HCT116 (cell line): ENCODE measurements at regions not wholly inside any gene's neighbourhood (a gene's known extent, or its start where the extent isn't known, plus 50 kb on each side); places are given as distances from the start of the nearest gene placed in this dataset.

Source experiments
- ATAC-seq: fragments of 200-7000 bp; cut with Tn5 transposase; 2 replicates; pipeline ENCODE4 v1.9.1; 2020; ENCODE audit warnings: mild to moderate bottlenecking, moderate library complexity
- BruUV-seq: library from RNA; stranded (reverse); fragments of 400-500 nt; replicated peaks from 2 replicates; lab custom pipeline; 2021; lab: Mats Ljungman, UMichigan
- CTCF ChIA-PET: fragments of 300-600 bp; sonication (Branson Sonifier 250); formaldehyde crosslinking; loops from one replicate; lab custom pipeline; 2021; ENCODE audit warnings: antibody characterized with exemption; lab: Charles Lee
- POLR2A ChIA-PET: fragments of 300-600, 350-600 bp; sonication (Branson Sonifier 250); formaldehyde crosslinking; loops from one replicate; lab custom pipeline; 2021; ENCODE audit warnings: antibody characterized with exemption; lab: Charles Lee
- RAD21 ChIA-PET, 2 experiments: fragments of 300-600 bp; sonication (Branson Sonifier 250); formaldehyde crosslinking; loops; one replicate each; lab custom pipeline; 2023; ENCODE audit warnings: low total read pairs in 2 of 2; ENCODE audit not compliant: uncharacterized antibody in 2 of 2, unreplicated experiment in 2 of 2, low non-redundant PET in 1 of 2; lab: Charles Lee
- DNase-seq: peaks from one replicate; pipeline ENCODE4 v3.0.0-alpha.2; 2010; ENCODE audit warnings: low read depth, low spot score
- H2AFZ ChIP-seq: fragments of 200-600 bp; shearing (Covaris generic), sonication (generic); 2 replicates; pipeline ENCODE4 v1.6.1; 2017; ENCODE audit warnings: low read depth, mixed run types, mixed read lengths, antibody characterized with exemption, low read length; ENCODE audit not compliant: poor library complexity, severe bottlenecking
- H3K27ac ChIP-seq: 2 replicates; pipeline ENCODE4 v1.5.1; 2012; ENCODE audit warnings: low read depth, low read length
- H3K27me3 ChIP-seq: fragments of 200-600 bp; sonication (generic); 2 replicates; pipeline ENCODE4 v1.6.1; 2016; ENCODE audit warnings: mixed run types, low read length, mixed read lengths; ENCODE audit not compliant: insufficient read depth
- H3K36me3 ChIP-seq, 2 experiments: fragments of 200-500 bp in 1 of 2; fragments of 200-600 bp in 1 of 2; sonication (Bioruptor generic) in 1 of 2; sonication (generic) in 1 of 2; 2 replicates each; pipeline versions ENCODE4 v1.5.1 to v1.6.1; 2014 to 2016; ENCODE audit warnings: low read length in 2 of 2, inconsistent platforms in 1 of 2, mixed read lengths in 1 of 2, mixed run types in 1 of 2; ENCODE audit not compliant: insufficient read depth in 2 of 2, control insufficient read depth in 1 of 2
- H3K4me1 ChIP-seq, 2 experiments: fragments of 200-600 bp in 1 of 2; sonication (generic) in 1 of 2; 2 replicates each; pipeline versions ENCODE4 v1.5.1 to v1.6.1; 2012 to 2017; ENCODE audit warnings: low read length in 2 of 2, inconsistent platforms in 1 of 2, mild to moderate bottlenecking in 1 of 2, mixed read lengths in 1 of 2, mixed run types in 1 of 2, moderate library complexity in 1 of 2; ENCODE audit not compliant: insufficient read depth in 2 of 2, control insufficient read depth in 1 of 2
- H3K4me2 ChIP-seq: fragments of 200-600 bp; sonication (generic); 2 replicates; pipeline ENCODE4 v1.6.1; 2017; ENCODE audit warnings: mixed run types, low read length, mixed read lengths
- H3K4me3 ChIP-seq, 2 experiments: fragments of 200-600 bp in 1 of 2; sonication (generic) in 1 of 2; replicated peaks in 1 of 2; 2 replicates each; pipeline ENCODE4 v1.5.1; 2011 to 2016; ENCODE audit warnings: low read length in 2 of 2, control low read depth in 1 of 2, low read depth in 1 of 2, mild to moderate bottlenecking in 1 of 2, mixed read lengths in 1 of 2, mixed run types in 1 of 2
- H3K79me2 ChIP-seq: fragments of 200-600 bp; sonication (generic); 2 replicates; pipeline ENCODE4 v1.6.1; 2017; ENCODE audit warnings: mild to moderate bottlenecking, mixed run types, low read length, moderate library complexity, mixed read lengths; ENCODE audit not compliant: insufficient read depth
- H3K9ac ChIP-seq: fragments of 200-600 bp; sonication (generic); 2 replicates; pipeline ENCODE4 v1.6.1; 2016; ENCODE audit warnings: low read length, mixed read lengths
- H3K9me2 ChIP-seq: fragments of 200-600 bp; sonication (generic), shearing (Covaris generic); 2 replicates; pipeline ENCODE4 v1.6.1; 2017; ENCODE audit warnings: mixed run types, mild to moderate bottlenecking, moderate library complexity; ENCODE audit not compliant: insufficient read depth
- H3K9me3 ChIP-seq, 2 experiments: fragments of 200-500 bp in 1 of 2; fragments of 200-600 bp in 1 of 2; sonication (Bioruptor generic) in 1 of 2; sonication (generic) in 1 of 2; 2 replicates each; pipeline ENCODE4 v1.6.1; 2014 to 2017; ENCODE audit warnings: low read length in 2 of 2, mixed read lengths in 2 of 2, inconsistent platforms in 1 of 2, low read depth in 1 of 2, mild to moderate bottlenecking in 1 of 2, mixed run types in 1 of 2, moderate library complexity in 1 of 2; ENCODE audit not compliant: control insufficient read depth in 1 of 2, insufficient read depth in 1 of 2
- H4K20me1 ChIP-seq: fragments of 200-600 bp; sonication (generic), shearing (Covaris generic); 2 replicates; pipeline ENCODE4 v1.6.1; 2017; ENCODE audit warnings: mixed run types, mild to moderate bottlenecking, moderate library complexity; ENCODE audit not compliant: insufficient read depth
- CBX3 ChIP-seq: IDR thresholded peaks from 2 replicates; pipeline ENCODE4 v1.6.1; 2012; ENCODE audit warnings: low read depth
- CEBPB ChIP-seq: IDR thresholded peaks from 2 replicates; pipeline ENCODE4 v1.6.1; 2012; ENCODE audit warnings: low read depth
- EGR1 ChIP-seq: IDR thresholded peaks from 2 replicates; pipeline ENCODE4 v1.6.1; 2012; ENCODE audit warnings: low read depth
- ELF1 ChIP-seq: IDR thresholded peaks from 2 replicates; pipeline ENCODE4 v1.6.1; 2012; ENCODE audit warnings: low read depth, borderline replicate concordance
- EZH2phosphoT487 ChIP-seq: fragments of 200-600 bp; IDR thresholded peaks from 2 replicates; pipeline ENCODE4 v1.6.1; 2018; ENCODE audit warnings: antibody characterized with exemption, borderline replicate concordance
- FOSL1 ChIP-seq: IDR thresholded peaks from 2 replicates; pipeline ENCODE4 v1.6.1; 2012; ENCODE audit warnings: low read depth
- JUND ChIP-seq: IDR thresholded peaks from 2 replicates; pipeline ENCODE4 v1.6.1; 2012
- POLR2A ChIP-seq: IDR thresholded peaks from 2 replicates; pipeline ENCODE4 v1.7.0; 2011; ENCODE audit warnings: borderline replicate concordance; ENCODE audit not compliant: insufficient read depth, insufficient read length; ENCODE audit errors: extremely low read depth
- POLR2AphosphoS5 ChIP-seq: IDR thresholded peaks from 2 replicates; pipeline ENCODE4 v1.6.1; 2011; ENCODE audit warnings: mild to moderate bottlenecking, low read depth, low read length, moderate library complexity
- RAD21 ChIP-seq: IDR thresholded peaks from 2 replicates; pipeline ENCODE4 v1.6.1; 2012; ENCODE audit warnings: low read depth, mild to moderate bottlenecking
- SP1 ChIP-seq: IDR thresholded peaks from 2 replicates; pipeline ENCODE4 v1.6.1; 2012; ENCODE audit warnings: low read depth
- TCF7L2 ChIP-seq: IDR thresholded peaks from 2 replicates; pipeline ENCODE4 v1.7.0; 2011; ENCODE audit warnings: borderline replicate concordance, inconsistent platforms; ENCODE audit not compliant: insufficient read depth, insufficient read length; ENCODE audit errors: extremely low read depth
- YY1 ChIP-seq: IDR thresholded peaks from 2 replicates; pipeline ENCODE4 v1.6.1; 2011; ENCODE audit warnings: low read length, low read depth, moderate library complexity, mild to moderate bottlenecking; ENCODE audit not compliant: insufficient replicate concordance; ENCODE audit errors: extremely low read depth
- ZNF274 ChIP-seq: fragments of 200-500 bp; sonication (Bioruptor generic); IDR thresholded peaks from 2 replicates; pipeline ENCODE4 v1.6.1; 2014; ENCODE audit warnings: mild to moderate bottlenecking, low read depth, low read length, inconsistent platforms
- intact Hi-C: fragments of 100-400 bp; cut with micrococcal nuclease; formaldehyde crosslinking; loops from 2 replicates; pipeline ENCODE4 v1.10.0; 2022
- TF ChIP-seq, protein P1 (sequence below): IDR thresholded peaks from 2 replicates; pipeline ENCODE4 v1.6.1; 2012; ENCODE audit warnings: low read depth
- TF ChIP-seq, protein P2 (sequence below): IDR thresholded peaks from 2 replicates; pipeline ENCODE4 v1.6.1; 2012
- TF ChIP-seq, protein P3 (sequence below), 3 experiments: fragments of 200-600 bp in 1 of 3; sonication (generic) in 1 of 3; IDR thresholded peaks in 2 of 3; conservative IDR thresholded peaks in 1 of 3; 2 replicates each; pipeline ENCODE4 v1.5.1; 2012 to 2017; ENCODE audit warnings: low read depth in 2 of 3, low read length in 2 of 3, antibody characterized with exemption in 1 of 3, borderline replicate concordance in 1 of 3, control low read depth in 1 of 3, mild to moderate bottlenecking in 1 of 3, mixed read lengths in 1 of 3, mixed run types in 1 of 3, moderate library complexity in 1 of 3; ENCODE audit not compliant: insufficient read depth in 1 of 3

DNA sequence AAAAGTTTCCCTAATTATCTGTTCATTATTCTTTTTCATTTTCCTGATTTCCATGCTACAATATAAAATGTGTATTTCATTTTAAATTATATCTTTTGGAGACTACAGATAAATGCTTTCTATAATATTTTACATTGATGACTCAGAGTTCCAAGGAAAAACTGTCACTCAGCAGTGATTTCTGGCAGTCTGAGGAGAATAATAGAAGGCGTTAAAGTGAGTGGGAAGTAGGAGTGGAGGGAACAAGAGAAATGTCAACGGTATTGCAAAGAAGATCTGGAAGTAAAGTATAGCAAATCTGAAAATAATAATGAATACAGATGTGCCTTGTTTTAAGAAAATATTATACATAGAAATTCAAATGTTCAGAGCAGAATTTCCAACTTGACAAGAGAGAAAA, 293.6 kb upstream of the PITX2 start:
- Histone ChIP-seq H3K9ac (no peak overlapping the region), H3K9me2 (no peaks in the 10 kb centered on the region; the same call in 1 of the 2 replicates), H3K27ac (no peak overlapping the region), H3K4me3 (no peak overlapping the region), H3K79me2 (no peaks in the 10 kb centered on the region), H3K4me1 (no peaks in the 10 kb centered on the region), H3K9me3 (no peaks in the 10 kb centered on the region), H4K20me1 (no peaks in the 10 kb centered on the region), H3K27me3 (no peaks in the 10 kb centered on the region), H2AFZ (no peak overlapping the region), H3K4me2 (no peak overlapping the region), H3K36me3 (no peaks in the 10 kb centered on the region)
- no peak for ATAC-seq
- DNase-seq = no peak
- CTCF ChIA-PET = no interaction called here
- POLR2A ChIA-PET = no interaction called here
- TF ChIP-seq, protein P1, sequence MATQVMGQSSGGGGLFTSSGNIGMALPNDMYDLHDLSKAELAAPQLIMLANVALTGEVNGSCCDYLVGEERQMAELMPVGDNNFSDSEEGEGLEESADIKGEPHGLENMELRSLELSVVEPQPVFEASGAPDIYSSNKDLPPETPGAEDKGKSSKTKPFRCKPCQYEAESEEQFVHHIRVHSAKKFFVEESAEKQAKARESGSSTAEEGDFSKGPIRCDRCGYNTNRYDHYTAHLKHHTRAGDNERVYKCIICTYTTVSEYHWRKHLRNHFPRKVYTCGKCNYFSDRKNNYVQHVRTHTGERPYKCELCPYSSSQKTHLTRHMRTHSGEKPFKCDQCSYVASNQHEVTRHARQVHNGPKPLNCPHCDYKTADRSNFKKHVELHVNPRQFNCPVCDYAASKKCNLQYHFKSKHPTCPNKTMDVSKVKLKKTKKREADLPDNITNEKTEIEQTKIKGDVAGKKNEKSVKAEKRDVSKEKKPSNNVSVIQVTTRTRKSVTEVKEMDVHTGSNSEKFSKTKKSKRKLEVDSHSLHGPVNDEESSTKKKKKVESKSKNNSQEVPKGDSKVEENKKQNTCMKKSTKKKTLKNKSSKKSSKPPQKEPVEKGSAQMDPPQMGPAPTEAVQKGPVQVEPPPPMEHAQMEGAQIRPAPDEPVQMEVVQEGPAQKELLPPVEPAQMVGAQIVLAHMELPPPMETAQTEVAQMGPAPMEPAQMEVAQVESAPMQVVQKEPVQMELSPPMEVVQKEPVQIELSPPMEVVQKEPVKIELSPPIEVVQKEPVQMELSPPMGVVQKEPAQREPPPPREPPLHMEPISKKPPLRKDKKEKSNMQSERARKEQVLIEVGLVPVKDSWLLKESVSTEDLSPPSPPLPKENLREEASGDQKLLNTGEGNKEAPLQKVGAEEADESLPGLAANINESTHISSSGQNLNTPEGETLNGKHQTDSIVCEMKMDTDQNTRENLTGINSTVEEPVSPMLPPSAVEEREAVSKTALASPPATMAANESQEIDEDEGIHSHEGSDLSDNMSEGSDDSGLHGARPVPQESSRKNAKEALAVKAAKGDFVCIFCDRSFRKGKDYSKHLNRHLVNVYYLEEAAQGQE = no peak
- TF ChIP-seq, protein P2, sequence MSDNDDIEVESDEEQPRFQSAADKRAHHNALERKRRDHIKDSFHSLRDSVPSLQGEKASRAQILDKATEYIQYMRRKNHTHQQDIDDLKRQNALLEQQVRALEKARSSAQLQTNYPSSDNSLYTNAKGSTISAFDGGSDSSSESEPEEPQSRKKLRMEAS = no peak
- TF ChIP-seq POLR2AphosphoS5 = no peak
- TF ChIP-seq, protein P3, sequence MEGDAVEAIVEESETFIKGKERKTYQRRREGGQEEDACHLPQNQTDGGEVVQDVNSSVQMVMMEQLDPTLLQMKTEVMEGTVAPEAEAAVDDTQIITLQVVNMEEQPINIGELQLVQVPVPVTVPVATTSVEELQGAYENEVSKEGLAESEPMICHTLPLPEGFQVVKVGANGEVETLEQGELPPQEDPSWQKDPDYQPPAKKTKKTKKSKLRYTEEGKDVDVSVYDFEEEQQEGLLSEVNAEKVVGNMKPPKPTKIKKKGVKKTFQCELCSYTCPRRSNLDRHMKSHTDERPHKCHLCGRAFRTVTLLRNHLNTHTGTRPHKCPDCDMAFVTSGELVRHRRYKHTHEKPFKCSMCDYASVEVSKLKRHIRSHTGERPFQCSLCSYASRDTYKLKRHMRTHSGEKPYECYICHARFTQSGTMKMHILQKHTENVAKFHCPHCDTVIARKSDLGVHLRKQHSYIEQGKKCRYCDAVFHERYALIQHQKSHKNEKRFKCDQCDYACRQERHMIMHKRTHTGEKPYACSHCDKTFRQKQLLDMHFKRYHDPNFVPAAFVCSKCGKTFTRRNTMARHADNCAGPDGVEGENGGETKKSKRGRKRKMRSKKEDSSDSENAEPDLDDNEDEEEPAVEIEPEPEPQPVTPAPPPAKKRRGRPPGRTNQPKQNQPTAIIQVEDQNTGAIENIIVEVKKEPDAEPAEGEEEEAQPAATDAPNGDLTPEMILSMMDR (IDR thresholded peaks at IDR 0.05 in 2 of 3, conservative IDR thresholded peaks at IDR 0.05 in 1 of 3; ENCODE audit: borderline replicate concordance in 1 of 3, insufficient read depth in 1 of 3, low read depth in 2 of 3, low read length in 2 of 3) = no peak
- TF ChIP-seq ELF1 = no peak
- TF ChIP-seq CEBPB = no peak
- no peak for TF ChIP-seq YY1
- no peak for TF ChIP-seq EZH2phosphoT487
- TF ChIP-seq EGR1 = no peak
- no peak for TF ChIP-seq TCF7L2
- TF ChIP-seq CBX3 = no peak
- no peak for TF ChIP-seq ZNF274
- TF ChIP-seq RAD21 = no peak
- TF ChIP-seq JUND = no peak
- no peak for TF ChIP-seq FOSL1
- no peak for TF ChIP-seq POLR2A
- no peak for TF ChIP-seq SP1
- no TSS peak for BruUV-seq
- RAD21 ChIA-PET = no interaction called here
- intact Hi-C loops = no loop called here
